ENCODE measurements at regions not wholly inside any gene's neighbourhood (a gene's known extent, or its start where the extent isn't known, plus 50 kb on each side); places are given as distances from the start of the nearest gene placed in this dataset.

GRCh38 chr9:13737885-13738284 is 458.4 kb upstream of the MPDZ start:
- no peak for DNase-seq

DNA sequence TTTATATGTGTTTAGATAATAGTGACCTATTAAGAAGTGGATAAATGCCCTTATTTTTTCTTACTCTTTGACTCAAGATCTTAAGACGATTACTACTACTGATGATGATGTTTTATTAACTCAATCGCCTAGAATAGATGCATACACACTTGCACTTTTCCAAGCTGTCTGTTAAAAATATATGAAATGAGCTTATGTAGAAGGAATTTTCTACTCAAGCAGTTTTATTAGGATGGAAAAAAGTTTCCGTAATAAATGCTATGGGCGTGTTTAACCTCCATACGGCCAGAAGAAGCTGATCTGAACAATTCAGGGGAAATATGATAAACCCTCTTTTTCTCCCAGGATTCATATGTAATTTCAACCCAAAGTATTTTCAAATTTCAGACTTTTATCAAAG is 455.7 kb upstream of the MPDZ start:
- no peak for DNase-seq

- DNase-seq: no peak
Measured at GRCh38 chr9:13734601-13735000, 455.1 kb upstream of the MPDZ start.

GRCh38 chr9:13732290-13732689 is 452.8 kb upstream of the MPDZ start:
- no peak for DNase-seq

- DNase-seq: no peak
Measured at GRCh38 chr9:13731637-13732036, 452.1 kb upstream of the MPDZ start.

DNA sequence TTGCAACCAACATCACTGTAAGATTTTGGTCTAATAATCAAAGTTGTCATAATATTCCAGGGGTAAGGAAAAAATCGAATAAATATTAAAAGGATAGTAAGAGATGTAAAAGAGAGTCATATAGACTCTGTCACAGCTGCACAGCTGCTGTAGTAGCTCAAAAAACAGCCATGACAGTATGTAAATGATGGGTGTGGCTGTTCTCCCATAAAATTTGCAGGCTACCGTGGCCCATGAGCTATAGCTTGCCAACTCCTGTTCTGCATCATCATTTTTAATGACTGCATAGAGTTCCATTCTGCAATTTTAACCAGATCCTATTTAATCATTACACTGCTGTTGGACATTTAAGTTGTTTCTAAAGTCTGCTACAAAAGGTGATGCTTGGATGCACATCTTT is 450.5 kb upstream of the MPDZ start:
- no peak for DNase-seq

DNA sequence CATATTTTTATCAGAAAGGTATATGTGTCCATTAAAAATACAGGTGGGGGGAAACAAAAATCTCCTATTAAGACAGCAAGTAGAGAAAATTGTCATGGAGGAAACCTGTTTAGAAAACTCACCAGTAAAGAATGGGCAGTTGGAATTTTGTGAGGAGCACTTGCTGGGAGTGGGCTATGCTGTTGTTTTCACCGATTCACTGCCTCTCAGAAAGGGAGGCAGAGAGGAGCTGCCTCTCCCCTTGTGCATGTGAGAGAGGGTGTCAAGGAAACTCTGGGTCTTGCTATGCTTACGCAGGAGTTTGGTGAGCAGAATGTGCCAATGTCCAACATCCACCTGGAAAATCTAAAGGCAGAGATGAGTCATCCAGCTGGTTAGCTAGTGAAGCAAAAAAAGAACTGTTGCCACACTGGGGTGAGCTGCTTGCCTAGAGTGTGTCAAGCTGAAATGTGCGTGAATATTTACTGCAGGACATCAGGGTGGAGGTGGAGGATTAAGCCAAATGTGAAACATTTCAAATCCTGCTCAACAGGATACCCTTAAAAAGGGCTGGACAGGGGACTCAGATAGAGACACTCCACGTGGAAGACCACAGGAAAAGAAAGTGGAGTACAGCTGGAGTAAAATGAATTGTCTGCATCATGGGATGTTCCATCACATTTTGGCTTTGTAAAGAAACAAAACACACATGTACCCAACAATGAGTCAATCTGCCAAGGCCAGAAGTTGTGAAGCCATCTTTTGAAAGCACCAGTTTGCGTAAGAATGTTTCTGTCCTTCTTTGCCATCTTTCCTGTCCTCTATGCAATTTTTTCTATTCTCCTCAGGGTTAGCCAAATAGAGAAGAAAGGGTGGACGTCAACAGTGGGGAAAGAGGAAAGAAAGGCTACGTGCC is 449.7 kb upstream of the MPDZ start:
- no peak for DNase-seq

- DNase-seq: peak; percentile 57
Measured at GRCh38 chr9:13728131-13728530, 448.6 kb upstream of the MPDZ start.

- no peak for DNase-seq
Measured at GRCh38 chr9:13726746-13727145, 447.3 kb upstream of the MPDZ start.

DNA sequence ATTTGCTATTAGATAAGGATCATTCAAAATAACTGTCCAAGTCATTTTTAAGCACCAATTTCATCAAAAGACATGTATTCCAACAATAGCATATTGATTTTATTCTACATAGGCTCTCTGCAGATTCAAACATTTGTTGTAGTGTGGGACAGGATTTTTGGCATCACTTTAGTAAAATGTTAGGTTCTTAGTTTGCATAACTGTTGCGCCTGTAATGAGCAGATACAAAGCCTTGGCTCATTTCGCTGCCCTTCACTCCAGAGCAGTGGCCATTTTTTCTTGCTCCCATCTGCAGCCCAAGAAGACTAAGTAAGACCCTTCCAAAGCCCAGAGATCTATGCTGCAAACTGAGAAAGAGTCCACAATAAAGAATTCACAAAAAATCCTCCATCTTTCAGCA is 446.0 kb upstream of the MPDZ start:
- DNase-seq: no peak

DNA sequence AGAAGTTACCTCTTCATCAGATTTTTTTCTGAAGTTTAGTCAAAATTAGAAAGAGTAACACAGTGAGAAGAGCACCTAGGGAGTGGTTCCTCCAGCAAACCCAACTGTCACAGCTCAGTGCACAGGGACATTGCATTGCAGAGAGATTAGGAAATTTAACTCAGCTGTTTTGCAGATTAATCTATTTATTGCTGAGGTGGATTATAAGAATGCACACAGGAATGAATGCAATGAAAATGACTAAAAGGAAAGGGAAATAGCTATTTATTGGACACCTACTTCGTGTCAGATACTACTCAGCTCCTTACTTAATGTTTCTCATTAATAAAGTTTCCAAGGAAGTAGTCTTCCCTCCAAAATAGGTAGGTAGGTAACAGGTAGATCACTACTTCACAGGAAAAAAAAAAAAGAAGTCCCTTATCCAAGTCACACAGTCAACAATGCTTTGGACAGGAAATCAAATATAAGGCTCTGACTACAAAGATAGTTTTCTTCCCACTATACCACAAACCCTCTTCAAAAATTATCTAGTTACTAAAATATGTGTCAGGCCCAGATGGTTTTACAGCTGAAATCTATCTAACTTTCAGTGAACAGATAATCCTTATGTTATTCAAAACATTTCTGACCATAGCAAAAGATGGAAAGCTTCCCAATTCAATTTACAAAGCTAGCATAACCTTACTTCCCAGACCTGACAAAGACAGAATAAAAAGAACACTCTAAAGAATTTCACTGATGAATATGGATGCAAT is 442.2 kb upstream of the MPDZ start:
- DNase-seq: no peak

GRCh38 chr9:13719981-13720676 is 440.6 kb upstream of the MPDZ start:
- DNase-seq: no peak

DNA sequence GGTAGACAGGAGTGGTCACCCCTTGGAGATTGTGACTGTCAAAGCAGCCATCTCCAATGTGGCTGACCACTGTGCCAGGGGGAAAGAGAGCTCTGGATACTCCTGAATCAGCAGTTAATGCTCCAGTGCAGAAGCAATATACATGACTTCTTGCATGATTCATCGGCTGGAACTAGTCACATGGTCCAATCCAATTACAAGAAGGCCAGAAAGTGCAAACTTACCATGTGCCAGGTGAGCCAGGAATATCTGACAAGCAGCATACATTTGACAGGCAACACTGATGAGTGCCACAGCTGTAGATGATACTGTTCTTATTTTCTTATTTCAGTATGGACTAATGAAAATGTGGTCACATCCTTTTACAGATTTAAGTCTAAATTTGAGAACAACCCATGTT is 440.0 kb upstream of the MPDZ start:
- no peak for DNase-seq

GRCh38 chr9:13718539-13718938 is 439.0 kb upstream of the MPDZ start:
- DNase-seq: no peak

- DNase-seq: no peak
Measured at GRCh38 chr9:13718086-13718485, 438.6 kb upstream of the MPDZ start.

DNA sequence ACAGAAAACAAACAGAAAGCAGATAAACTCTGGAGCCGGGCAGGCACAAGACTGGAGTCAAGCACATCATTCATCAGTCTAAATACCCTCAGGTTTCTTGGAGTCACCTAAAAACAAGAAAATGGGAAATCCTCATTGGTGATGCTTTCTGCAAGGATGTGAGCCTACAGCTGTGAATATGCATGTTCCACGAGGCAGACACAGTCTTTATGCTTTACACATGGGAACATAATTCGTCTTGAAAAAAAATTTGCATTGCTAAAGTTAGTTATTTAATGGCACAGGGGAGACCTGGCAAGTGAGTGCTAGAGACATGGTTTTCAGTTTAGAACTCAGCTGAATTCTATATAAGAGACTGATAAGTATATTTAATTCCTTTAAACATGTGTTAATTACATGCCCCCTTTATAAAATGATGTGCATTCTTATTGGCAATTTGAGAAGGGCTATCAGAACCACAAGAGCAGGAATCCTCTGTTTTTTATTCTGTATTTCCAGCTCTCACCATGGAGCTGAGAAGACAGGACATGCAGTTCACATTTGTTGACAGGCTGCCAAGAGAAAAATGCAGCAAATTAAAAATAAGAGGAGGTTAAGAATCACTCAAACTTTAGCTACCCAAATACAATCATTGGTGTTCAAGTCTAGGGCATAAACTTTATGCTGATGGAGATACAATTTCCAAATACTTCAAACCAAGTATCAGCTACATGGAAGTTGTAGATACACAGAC is 438.0 kb upstream of the MPDZ start:
- no peak for DNase-seq

GRCh38 chr9:13716601-13717321 is 437.3 kb upstream of the MPDZ start:
- DNase-seq: peak; percentile 14

DNA sequence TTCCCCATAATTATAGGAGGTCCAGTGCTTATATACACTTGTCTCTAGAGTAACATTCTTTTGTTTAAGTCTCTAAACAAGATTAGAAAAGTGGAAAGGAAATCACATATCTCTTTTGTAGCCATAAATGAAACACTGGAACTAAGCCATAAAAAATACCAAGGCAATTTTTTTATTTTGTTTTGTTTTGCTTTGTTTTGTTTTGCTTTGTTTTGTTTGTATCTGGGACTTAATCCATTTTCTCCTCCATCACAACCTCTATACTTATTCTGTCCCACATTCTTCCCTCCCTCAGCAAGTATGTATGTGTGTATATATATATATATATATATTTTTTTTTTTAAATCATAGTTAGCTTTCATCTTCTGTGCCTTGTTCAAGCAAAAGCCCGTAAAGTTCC is 436.6 kb upstream of the MPDZ start:
- no peak for DNase-seq

DNA sequence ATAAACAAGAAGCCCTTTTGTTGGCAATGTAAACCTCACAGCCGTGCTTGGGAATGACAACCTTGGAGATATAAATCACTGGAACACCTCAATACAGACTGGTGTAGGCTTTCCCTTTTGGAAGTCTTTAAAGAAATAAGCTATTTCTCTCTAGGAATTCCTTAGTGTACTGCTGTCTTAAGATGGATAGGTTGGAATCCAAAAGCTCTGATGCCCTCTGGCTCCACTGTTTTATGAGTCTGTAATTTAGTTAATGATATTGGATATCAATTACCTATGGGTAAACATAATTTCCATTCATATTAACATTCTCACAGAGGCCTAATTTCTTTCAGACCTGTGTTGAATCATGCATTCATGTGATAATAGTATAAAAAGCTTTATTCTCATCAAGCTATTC is 435.9 kb upstream of the MPDZ start:
- DNase-seq: no peak

DNA sequence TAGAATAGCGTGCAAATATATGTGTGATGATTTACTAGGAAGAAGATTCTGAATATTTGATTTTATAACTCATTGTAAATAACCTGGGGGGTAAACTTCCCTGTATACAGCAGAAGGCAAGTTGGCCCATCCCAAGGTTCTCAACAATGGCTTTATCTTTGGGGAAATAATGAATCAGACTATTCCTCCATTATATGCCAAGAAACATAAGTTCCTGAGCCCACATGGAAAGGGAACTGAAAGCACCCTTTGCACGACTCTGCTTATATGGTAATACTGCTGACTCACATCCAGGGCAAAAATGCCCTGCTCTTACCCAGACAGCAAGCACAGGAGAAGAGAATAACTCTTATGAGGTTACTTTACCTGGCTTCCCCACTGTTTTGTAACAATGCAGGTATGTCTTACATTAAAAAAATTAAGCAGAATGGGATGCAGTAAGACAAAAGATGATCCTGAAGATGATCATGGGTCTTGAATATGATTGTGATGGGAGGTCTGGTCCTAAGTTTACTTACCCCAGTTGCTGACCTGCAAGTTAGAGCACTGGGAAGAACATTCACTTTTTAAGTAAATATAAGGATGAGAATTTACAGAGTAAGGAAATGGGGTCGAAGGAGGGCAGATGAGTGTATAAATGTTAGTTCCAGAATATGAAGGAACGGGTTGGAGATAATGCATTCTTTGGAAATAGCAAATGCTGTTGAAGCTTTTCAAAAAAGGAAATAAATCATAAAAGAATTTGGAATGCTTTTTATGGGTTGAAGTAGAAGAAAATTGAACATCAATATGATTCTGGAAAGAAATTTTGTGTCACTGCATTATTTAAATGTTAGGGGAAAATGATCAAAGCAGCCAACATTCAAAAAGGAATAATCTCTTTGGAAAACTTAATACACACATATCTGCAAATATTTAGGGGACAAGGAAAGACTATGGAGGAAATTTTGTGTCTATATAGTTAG is 428.4 kb upstream of the MPDZ start:
- no peak for DNase-seq

- DNase-seq: no peak
Measured at GRCh38 chr9:13705918-13706317, 426.4 kb upstream of the MPDZ start.

Data from NCI-H524 treated with DMSO at 0.1 percent for 48 hours (cell line).